ENCODE measurements at regions not wholly inside any gene's neighbourhood (a gene's known extent, or its start where the extent isn't known, plus 50 kb on each side); places are given as distances from the start of the nearest gene placed in this dataset.

DNA sequence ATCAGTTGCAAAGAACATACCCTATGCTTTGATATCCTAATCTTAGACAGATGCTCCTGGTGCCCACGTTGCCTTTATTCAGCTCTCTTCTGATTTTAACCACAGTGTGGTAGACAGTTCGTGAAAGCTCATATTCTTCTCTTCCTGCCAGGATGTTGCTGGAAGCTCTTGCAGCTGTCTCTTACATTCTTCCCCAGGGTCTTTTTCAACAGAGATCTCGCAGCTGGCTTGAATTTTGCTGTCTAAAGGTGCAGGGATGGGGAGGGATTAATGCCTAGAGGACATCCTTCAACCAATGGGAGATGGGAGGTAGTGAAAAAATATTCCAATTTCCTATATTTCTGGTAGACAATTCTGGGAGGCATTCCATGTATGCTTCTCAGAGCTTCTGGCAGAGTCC is 150.0 kb upstream of the APP start:
- no peaks in the 10 kb centered on the region for H3K36me3 ChIP-seq (ENCODE audit: control insufficient read depth, insufficient read depth, low read length, severe bottlenecking)
- no peaks in the 10 kb centered on the region for H3K9me3 ChIP-seq (ENCODE audit: control insufficient read depth, low read length)
- no peak overlapping the region for H3K9ac ChIP-seq (ENCODE audit: low read length)
- H3K4me1 ChIP-seq (ENCODE audit: control insufficient read depth, insufficient read depth, low read length) = no peaks in the 10 kb centered on the region
- DNase-seq (ENCODE audit: low read depth) = no peak
- H3K27me3 ChIP-seq (replicated peaks; ENCODE audit: control insufficient read depth, insufficient read depth, low read length) = no peaks in the 10 kb centered on the region
- H3K4me3 ChIP-seq (ENCODE audit: low read length) = no peak overlapping the region

- H3K36me3 ChIP-seq (ENCODE audit: control insufficient read depth, insufficient read depth, low read length, severe bottlenecking) = no peaks in the 10 kb centered on the region
- H3K9me3 ChIP-seq (ENCODE audit: control insufficient read depth, low read length) = peaks cover 17% of the 10 kb centered on the region
- no peaks in the 10 kb centered on the region for H3K27me3 ChIP-seq (replicated peaks; ENCODE audit: control insufficient read depth, insufficient read depth, low read length)
- no peak overlapping the region for H3K9ac ChIP-seq (ENCODE audit: low read length)
- DNase-seq (ENCODE audit: low read depth) = no peak
- no peaks in the 10 kb centered on the region for H3K4me1 ChIP-seq (ENCODE audit: control insufficient read depth, insufficient read depth, low read length)
- no peak overlapping the region for H3K4me3 ChIP-seq (ENCODE audit: low read length)
Measured at GRCh38 chr21:26307640-26308039, 137.1 kb upstream of the APP start.

GRCh38 chr21:26297851-26298250 is 127.3 kb upstream of the APP start:
- Histone ChIP-seq H3K9ac (ENCODE audit: low read length) (no peak overlapping the region), H3K4me1 (ENCODE audit: control insufficient read depth, insufficient read depth, low read length) (peaks cover 3% of the 10 kb centered on the region), H3K9me3 (ENCODE audit: control insufficient read depth, low read length) (peaks cover 20% of the 10 kb centered on the region), H3K36me3 (ENCODE audit: control insufficient read depth, insufficient read depth, low read length, severe bottlenecking) (no peaks in the 10 kb centered on the region), H3K4me3 (ENCODE audit: low read length) (no peak overlapping the region), H3K27me3 (replicated peaks; ENCODE audit: control insufficient read depth, insufficient read depth, low read length) (no peaks in the 10 kb centered on the region)
- peak; percentile 58 for DNase-seq (ENCODE audit: low read depth)

GRCh38 chr21:26293141-26293946 is 122.8 kb upstream of the APP start:
- no peak overlapping the region for H3K9ac ChIP-seq (ENCODE audit: low read length)
- no peak overlapping the region for H3K4me3 ChIP-seq (ENCODE audit: low read length)
- no peaks in the 10 kb centered on the region for H3K36me3 ChIP-seq (ENCODE audit: control insufficient read depth, insufficient read depth, low read length, severe bottlenecking)
- H3K9me3 ChIP-seq (ENCODE audit: control insufficient read depth, low read length) = peaks cover 12% of the 10 kb centered on the region
- no peaks in the 10 kb centered on the region for H3K27me3 ChIP-seq (replicated peaks; ENCODE audit: control insufficient read depth, insufficient read depth, low read length)
- DNase-seq (ENCODE audit: low read depth) = no peak
- peaks cover 3% of the 10 kb centered on the region for H3K4me1 ChIP-seq (ENCODE audit: control insufficient read depth, insufficient read depth, low read length)

GRCh38 chr21:26288026-26288425 is 117.5 kb upstream of the APP start:
- Histone ChIP-seq H3K4me3 (ENCODE audit: low read length) (no peak overlapping the region), H3K36me3 (ENCODE audit: control insufficient read depth, insufficient read depth, low read length, severe bottlenecking) (no peaks in the 10 kb centered on the region), H3K9ac (ENCODE audit: low read length) (no peak overlapping the region), H3K4me1 (ENCODE audit: control insufficient read depth, insufficient read depth, low read length) (no peaks in the 10 kb centered on the region), H3K27me3 (replicated peaks; ENCODE audit: control insufficient read depth, insufficient read depth, low read length) (no peaks in the 10 kb centered on the region), H3K9me3 (ENCODE audit: control insufficient read depth, low read length) (no peaks in the 10 kb centered on the region)
- DNase-seq (ENCODE audit: low read depth) = no peak

DNA sequence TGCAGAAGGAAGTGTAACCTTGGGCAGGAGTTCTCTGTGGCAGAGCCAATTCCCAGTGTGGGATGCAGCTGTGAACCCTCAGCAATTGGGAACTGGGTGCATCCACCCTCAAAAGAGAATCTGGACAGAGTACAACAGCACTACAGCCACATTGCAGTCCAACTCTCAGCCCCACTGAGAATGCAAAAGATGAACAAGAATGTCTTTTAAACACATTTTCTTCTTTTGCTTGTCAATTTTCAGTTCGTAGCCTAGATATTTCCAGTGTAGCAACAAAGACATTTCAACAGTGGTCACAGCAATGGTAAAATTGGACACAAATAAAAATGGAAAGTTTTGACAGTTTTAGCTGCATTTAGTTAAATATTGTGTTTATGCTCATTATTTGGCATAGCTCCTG is 114.0 kb upstream of the APP start:
- Histone ChIP-seq H3K9me3 (ENCODE audit: control insufficient read depth, low read length) (no peaks in the 10 kb centered on the region), H3K27me3 (replicated peaks; ENCODE audit: control insufficient read depth, insufficient read depth, low read length) (peaks cover 7% of the 10 kb centered on the region), H3K9ac (ENCODE audit: low read length) (no peak overlapping the region), H3K4me3 (ENCODE audit: low read length) (no peak overlapping the region), H3K36me3 (ENCODE audit: control insufficient read depth, insufficient read depth, low read length, severe bottlenecking) (no peaks in the 10 kb centered on the region), H3K4me1 (ENCODE audit: control insufficient read depth, insufficient read depth, low read length) (no peaks in the 10 kb centered on the region)
- no peak for DNase-seq (ENCODE audit: low read depth)

- no peak overlapping the region for H3K9ac ChIP-seq (ENCODE audit: low read length)
- H3K36me3 ChIP-seq (ENCODE audit: control insufficient read depth, insufficient read depth, low read length, severe bottlenecking) = no peaks in the 10 kb centered on the region
- H3K9me3 ChIP-seq (ENCODE audit: control insufficient read depth, low read length) = no peaks in the 10 kb centered on the region
- DNase-seq (ENCODE audit: low read depth) = no peak
- peaks cover 7% of the 10 kb centered on the region for H3K27me3 ChIP-seq (replicated peaks; ENCODE audit: control insufficient read depth, insufficient read depth, low read length)
- H3K4me1 ChIP-seq (ENCODE audit: control insufficient read depth, insufficient read depth, low read length) = no peaks in the 10 kb centered on the region
- H3K4me3 ChIP-seq (ENCODE audit: low read length) = no peak overlapping the region
Measured at GRCh38 chr21:26282058-26282457, 111.5 kb upstream of the APP start.

DNA sequence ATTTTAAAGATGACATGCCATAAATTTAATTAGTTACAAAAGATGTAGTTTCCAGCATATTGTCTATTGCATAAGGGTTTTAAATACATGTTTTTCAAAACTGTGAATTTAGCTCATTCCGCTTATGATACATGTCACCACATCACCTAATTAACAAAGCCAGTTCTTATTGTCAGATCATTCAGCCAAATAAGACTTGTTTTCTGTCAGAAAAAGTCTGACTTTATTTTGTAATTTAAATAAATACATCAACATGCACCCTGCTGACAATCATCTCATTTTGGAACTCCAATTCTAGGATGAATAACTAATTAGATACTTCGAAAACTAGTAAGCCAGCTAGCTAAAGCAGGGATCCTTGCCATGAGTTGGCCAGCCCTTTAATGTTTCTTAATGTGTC is 110.9 kb upstream of the APP start:
- no peak overlapping the region for H3K4me3 ChIP-seq (ENCODE audit: low read length)
- peaks cover 2% of the 10 kb centered on the region for H3K9me3 ChIP-seq (ENCODE audit: control insufficient read depth, low read length)
- H3K4me1 ChIP-seq (ENCODE audit: control insufficient read depth, insufficient read depth, low read length) = no peaks in the 10 kb centered on the region
- H3K36me3 ChIP-seq (ENCODE audit: control insufficient read depth, insufficient read depth, low read length, severe bottlenecking) = no peaks in the 10 kb centered on the region
- peaks cover 7% of the 10 kb centered on the region for H3K27me3 ChIP-seq (replicated peaks; ENCODE audit: control insufficient read depth, insufficient read depth, low read length)
- DNase-seq (ENCODE audit: low read depth) = no peak
- H3K9ac ChIP-seq (ENCODE audit: low read length) = no peak overlapping the region

GRCh38 chr21:26280775-26281174 is 110.2 kb upstream of the APP start:
- Histone ChIP-seq H3K4me1 (ENCODE audit: control insufficient read depth, insufficient read depth, low read length) (no peaks in the 10 kb centered on the region), H3K4me3 (ENCODE audit: low read length) (no peak overlapping the region), H3K27me3 (replicated peaks; ENCODE audit: control insufficient read depth, insufficient read depth, low read length) (peaks cover 7% of the 10 kb centered on the region), H3K9me3 (ENCODE audit: control insufficient read depth, low read length) (peaks cover 9% of the 10 kb centered on the region), H3K9ac (ENCODE audit: low read length) (no peak overlapping the region), H3K36me3 (ENCODE audit: control insufficient read depth, insufficient read depth, low read length, severe bottlenecking) (no peaks in the 10 kb centered on the region)
- peak; percentile 3 for DNase-seq (ENCODE audit: low read depth)

DNA sequence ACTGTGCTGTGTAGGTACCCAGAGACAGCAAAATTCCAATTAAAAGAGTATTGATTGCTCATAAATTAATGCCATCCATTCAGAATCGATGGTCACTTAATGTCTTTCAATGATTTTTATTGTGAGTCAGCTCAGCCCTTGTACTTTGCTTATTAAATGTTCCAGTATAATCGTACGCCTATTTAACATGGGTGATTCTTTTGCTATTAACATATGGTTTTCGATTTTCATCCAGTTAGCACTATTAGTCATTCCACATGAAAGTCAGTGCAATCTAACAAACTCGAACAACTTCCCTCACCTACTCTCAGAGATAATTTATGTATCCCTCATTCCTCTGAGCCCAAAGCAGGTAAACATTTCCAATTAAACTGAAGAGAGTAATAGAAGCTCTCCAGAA is 109.6 kb upstream of the APP start:
- Histone ChIP-seq H3K9me3 (ENCODE audit: control insufficient read depth, low read length) (peaks cover 15% of the 10 kb centered on the region), H3K4me1 (ENCODE audit: control insufficient read depth, insufficient read depth, low read length) (no peaks in the 10 kb centered on the region), H3K9ac (ENCODE audit: low read length) (no peak overlapping the region), H3K36me3 (ENCODE audit: control insufficient read depth, insufficient read depth, low read length, severe bottlenecking) (no peaks in the 10 kb centered on the region), H3K27me3 (replicated peaks; ENCODE audit: control insufficient read depth, insufficient read depth, low read length) (peaks cover 7% of the 10 kb centered on the region), H3K4me3 (ENCODE audit: low read length) (no peak overlapping the region)
- no peak for DNase-seq (ENCODE audit: low read depth)

DNA sequence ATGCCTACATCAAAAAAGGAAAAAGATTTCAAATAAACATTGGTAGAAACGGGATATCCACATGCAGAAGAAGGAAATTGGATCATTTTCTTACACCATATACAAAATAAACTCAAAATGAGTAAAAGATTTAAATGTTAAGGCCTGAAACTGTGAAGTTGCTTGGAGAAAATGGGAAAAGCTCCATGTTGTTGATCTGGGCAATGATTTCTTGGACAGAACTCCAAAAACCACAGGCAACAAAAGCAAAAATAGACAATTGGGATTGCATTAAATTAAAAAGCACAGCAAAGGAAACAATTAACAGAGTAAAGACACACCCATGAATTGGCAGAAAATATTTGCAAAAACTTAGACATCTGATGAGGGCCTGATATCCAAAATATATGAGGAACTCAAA is 105.2 kb upstream of the APP start:
- H3K36me3 ChIP-seq (ENCODE audit: control insufficient read depth, insufficient read depth, low read length, severe bottlenecking) = no peaks in the 10 kb centered on the region
- no peak overlapping the region for H3K9ac ChIP-seq (ENCODE audit: low read length)
- H3K4me3 ChIP-seq (ENCODE audit: low read length) = no peak overlapping the region
- peaks cover 55% of the 10 kb centered on the region for H3K9me3 ChIP-seq (ENCODE audit: control insufficient read depth, low read length)
- H3K4me1 ChIP-seq (ENCODE audit: control insufficient read depth, insufficient read depth, low read length) = no peaks in the 10 kb centered on the region
- no peak for DNase-seq (ENCODE audit: low read depth)
- H3K27me3 ChIP-seq (replicated peaks; ENCODE audit: control insufficient read depth, insufficient read depth, low read length) = peaks cover 6% of the 10 kb centered on the region
